ENCODE measurements at regions not wholly inside any gene's neighbourhood (a gene's known extent, or its start where the extent isn't known, plus 50 kb on each side); places are given as distances from the start of the nearest gene placed in this dataset.
A peak's percentile ranks its signal among the peaks of the same experiment; 100 is the strongest.

- no peaks in the 10 kb centered on the region for H3K27me3 Mint-ChIP-seq
- H3K36me3 Mint-ChIP-seq = no peaks in the 10 kb centered on the region
- H3K4me3 Mint-ChIP-seq = no peak overlapping the region
- no peak overlapping the region for H3K27ac Mint-ChIP-seq
- H3K9me3 Mint-ChIP-seq = peaks cover 2 to 9% (median 2%) of the 10 kb centered on the region in 3 donors
- H3K4me1 Mint-ChIP-seq = peaks cover 0 to 2% (median 0%) of the 10 kb centered on the region in 3 donors
Measured at GRCh38 chr6:22657352-22657980, 88.1 kb downstream of the HDGFL1 start.

DNA sequence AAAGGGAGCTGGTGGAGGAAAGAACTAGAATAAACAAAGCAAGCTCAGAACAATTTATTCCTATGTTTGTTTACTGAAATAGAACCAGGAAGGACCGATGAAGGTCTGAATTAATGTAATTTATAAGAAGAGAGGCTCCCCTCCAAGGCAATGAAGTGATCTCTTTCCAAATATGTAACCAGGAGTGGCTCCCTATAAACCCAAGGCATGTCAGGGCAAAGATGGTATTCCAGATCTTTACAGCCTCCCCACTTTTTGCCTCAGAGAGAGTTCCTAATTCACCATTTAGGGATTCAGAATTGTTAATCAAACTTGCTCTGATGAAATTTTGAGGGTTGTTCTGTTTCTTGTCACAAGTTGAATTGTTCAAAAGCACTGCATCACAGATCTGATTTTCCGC lies 88.8 kb downstream of the HDGFL1 start:
- Mint-ChIP-seq H3K27ac (no peak overlapping the region), H3K4me3 (no peak overlapping the region), H3K4me1 (peaks cover 0 to 2% (median 0%) of the 10 kb centered on the region in 3 donors), H3K9me3 (peaks cover 2 to 16% (median 4%) of the 10 kb centered on the region in 3 donors), H3K27me3 (no peaks in the 10 kb centered on the region), H3K36me3 (no peaks in the 10 kb centered on the region)

DNA sequence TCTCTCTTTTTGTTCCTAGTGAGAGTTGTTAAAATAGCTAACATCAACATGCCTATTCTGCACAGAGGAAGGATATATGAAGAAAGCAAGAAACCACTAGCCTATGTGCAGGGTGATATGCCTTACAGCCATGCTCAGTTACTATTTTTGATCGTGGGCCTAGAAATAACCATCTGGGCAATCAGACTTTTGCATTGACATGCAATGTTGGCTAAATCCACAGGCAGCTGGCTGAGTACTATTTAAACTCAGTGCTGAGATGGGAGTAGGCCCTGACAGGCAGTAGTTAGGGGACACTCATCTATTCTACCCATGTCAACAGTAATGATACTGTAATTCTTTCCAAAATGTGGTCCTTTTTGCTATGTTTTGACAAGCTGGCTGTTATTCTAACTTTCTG lies 89.6 kb downstream of the HDGFL1 start:
- no peaks in the 10 kb centered on the region for H3K27me3 Mint-ChIP-seq
- peaks cover 2 to 16% (median 4%) of the 10 kb centered on the region in 3 donors for H3K9me3 Mint-ChIP-seq
- H3K36me3 Mint-ChIP-seq = no peaks in the 10 kb centered on the region
- H3K4me1 Mint-ChIP-seq = no peaks in the 10 kb centered on the region
- H3K4me3 Mint-ChIP-seq = no peak overlapping the region
- H3K27ac Mint-ChIP-seq = no peak overlapping the region

DNA sequence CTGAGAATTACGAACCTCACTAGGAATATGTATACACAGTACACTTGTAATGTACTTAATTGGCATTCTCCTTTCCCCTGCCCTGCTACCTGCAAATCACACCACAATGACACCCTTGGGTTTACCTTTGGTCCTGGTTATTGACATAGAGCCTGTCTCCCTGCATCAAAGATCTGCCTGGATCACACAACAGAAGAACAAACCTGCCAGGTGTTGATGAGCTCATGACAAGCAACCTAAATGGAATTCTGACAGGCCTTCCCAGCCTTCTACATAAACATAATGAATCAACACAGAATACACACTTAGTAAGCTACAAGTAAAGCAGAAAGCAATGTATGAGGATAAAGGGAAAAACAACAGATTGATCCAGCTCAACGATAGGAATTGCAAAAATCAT lies 95.6 kb downstream of the HDGFL1 start:
- H3K27ac Mint-ChIP-seq = no peak overlapping the region
- H3K9me3 Mint-ChIP-seq = peaks cover 2 to 25% (median 2%) of the 10 kb centered on the region in 3 donors
- H3K4me3 Mint-ChIP-seq = no peak overlapping the region
- H3K27me3 Mint-ChIP-seq = no peaks in the 10 kb centered on the region
- no peaks in the 10 kb centered on the region for H3K4me1 Mint-ChIP-seq
- no peaks in the 10 kb centered on the region for H3K36me3 Mint-ChIP-seq

DNA sequence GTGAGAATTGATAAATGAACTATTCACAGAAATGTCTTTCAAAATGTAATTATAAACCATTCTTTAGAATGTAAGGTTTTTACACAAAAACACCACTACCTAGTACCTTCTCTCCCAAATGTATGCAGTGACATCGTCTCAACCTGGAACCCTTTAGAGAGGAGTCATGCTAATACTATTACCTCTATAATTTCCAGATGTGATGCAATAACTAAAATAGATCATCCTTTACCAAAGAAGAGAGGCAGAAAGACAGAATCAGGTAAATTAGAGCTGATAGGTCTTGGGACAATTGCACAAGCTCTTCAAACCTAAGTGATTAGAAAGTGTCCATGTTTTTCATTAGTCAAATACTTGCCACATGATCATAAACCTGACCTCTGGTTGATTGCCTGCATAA lies 96.7 kb downstream of the HDGFL1 start:
- H3K27ac Mint-ChIP-seq = no peak overlapping the region

GRCh38 chr6:22666586-22666985 lies 97.2 kb downstream of the HDGFL1 start:
- no peaks in the 10 kb centered on the region for H3K36me3 Mint-ChIP-seq
- no peak overlapping the region for H3K27ac Mint-ChIP-seq
- no peaks in the 10 kb centered on the region for H3K4me1 Mint-ChIP-seq
- H3K4me3 Mint-ChIP-seq = no peak overlapping the region
- H3K9me3 Mint-ChIP-seq = peaks cover 2 to 18% (median 2%) of the 10 kb centered on the region in 3 donors
- no peaks in the 10 kb centered on the region for H3K27me3 Mint-ChIP-seq

More for the DNA sequence above, 96.7 kb downstream of the HDGFL1 start:
- no peaks in the 10 kb centered on the region for H3K36me3 Mint-ChIP-seq
- no peak overlapping the region for H3K4me3 Mint-ChIP-seq
- H3K4me1 Mint-ChIP-seq = no peaks in the 10 kb centered on the region
- H3K9me3 Mint-ChIP-seq = peaks cover 2 to 21% (median 2%) of the 10 kb centered on the region in 3 donors
- H3K27me3 Mint-ChIP-seq = no peaks in the 10 kb centered on the region

GRCh38 chr6:22667855-22668254 lies 98.5 kb downstream of the HDGFL1 start:
- Mint-ChIP-seq H3K9me3 (peaks cover 2 to 12% (median 2%) of the 10 kb centered on the region in 3 donors), H3K36me3 (no peaks in the 10 kb centered on the region), H3K4me3 (no peak overlapping the region), H3K27ac (no peak overlapping the region), H3K27me3 (no peaks in the 10 kb centered on the region), H3K4me1 (no peaks in the 10 kb centered on the region)

- Mint-ChIP-seq H3K36me3 (no peaks in the 10 kb centered on the region), H3K27me3 (no peaks in the 10 kb centered on the region), H3K4me3 (no peak overlapping the region), H3K27ac (no peak overlapping the region), H3K9me3 (peaks cover 0 to 10% (median 2%) of the 10 kb centered on the region in 3 donors), H3K4me1 (no peaks in the 10 kb centered on the region)
Measured at GRCh38 chr6:22668307-22668706, 98.9 kb downstream of the HDGFL1 start.

DNA sequence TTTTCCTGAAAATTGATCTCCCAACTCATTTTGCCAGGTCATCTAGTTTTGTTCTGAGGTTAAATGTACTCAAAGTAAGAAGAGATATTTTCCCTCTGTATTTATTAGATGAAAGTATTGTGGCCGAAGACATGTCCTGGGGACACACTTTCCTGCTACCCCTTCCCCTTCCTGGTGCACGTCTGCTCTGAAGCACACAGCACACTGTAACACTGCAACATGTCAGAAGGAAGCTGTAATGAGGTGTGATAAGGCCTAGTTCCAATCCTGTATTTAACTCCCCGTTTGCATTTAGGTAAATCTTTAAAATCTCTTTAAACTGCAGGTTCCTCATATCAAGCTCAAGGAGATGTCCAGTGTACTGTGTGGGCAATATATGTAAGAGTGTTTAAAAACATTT lies 99.4 kb downstream of the HDGFL1 start:
- no peaks in the 10 kb centered on the region for H3K36me3 Mint-ChIP-seq

GRCh38 chr6:22670605-22671004 lies 101.2 kb downstream of the HDGFL1 start:
- no peaks in the 10 kb centered on the region for H3K27me3 Mint-ChIP-seq
- no peaks in the 10 kb centered on the region for H3K4me1 Mint-ChIP-seq
- H3K9me3 Mint-ChIP-seq = peaks cover 2 to 11% (median 5%) of the 10 kb centered on the region in 3 donors
- H3K36me3 Mint-ChIP-seq = no peaks in the 10 kb centered on the region
- no peak overlapping the region for H3K27ac Mint-ChIP-seq
- no peak overlapping the region for H3K4me3 Mint-ChIP-seq

More for the DNA sequence above, 99.4 kb downstream of the HDGFL1 start:
- no peaks in the 10 kb centered on the region for H3K4me1 Mint-ChIP-seq
- H3K27ac Mint-ChIP-seq = no peak overlapping the region
- no peaks in the 10 kb centered on the region for H3K27me3 Mint-ChIP-seq
- peaks cover 0 to 10% (median 2%) of the 10 kb centered on the region in 3 donors for H3K9me3 Mint-ChIP-seq
- H3K4me3 Mint-ChIP-seq = no peak overlapping the region

- H3K4me3 Mint-ChIP-seq = no peak overlapping the region
- peaks cover 0 to 9% (median 5%) of the 10 kb centered on the region in 3 donors for H3K9me3 Mint-ChIP-seq
- H3K27me3 Mint-ChIP-seq = no peaks in the 10 kb centered on the region
- H3K4me1 Mint-ChIP-seq = no peaks in the 10 kb centered on the region
- H3K27ac Mint-ChIP-seq = no peak overlapping the region
- H3K36me3 Mint-ChIP-seq = no peaks in the 10 kb centered on the region
Measured at GRCh38 chr6:22673474-22673873, 104.1 kb downstream of the HDGFL1 start.

GRCh38 chr6:22680950-22681349 lies 111.6 kb downstream of the HDGFL1 start:
- Mint-ChIP-seq H3K27me3 (no peaks in the 10 kb centered on the region), H3K4me1 (no peaks in the 10 kb centered on the region), H3K36me3 (no peaks in the 10 kb centered on the region), H3K9me3 (peaks cover 0 to 4% (median 2%) of the 10 kb centered on the region in 3 donors), H3K4me3 (no peak overlapping the region), H3K27ac (no peak overlapping the region)

- no peaks in the 10 kb centered on the region for H3K36me3 Mint-ChIP-seq
- peaks cover 0 to 7% (median 5%) of the 10 kb centered on the region in 3 donors for H3K9me3 Mint-ChIP-seq
- no peak overlapping the region for H3K4me3 Mint-ChIP-seq
- no peaks in the 10 kb centered on the region for H3K27me3 Mint-ChIP-seq
- H3K27ac Mint-ChIP-seq = no peak overlapping the region
- no peaks in the 10 kb centered on the region for H3K4me1 Mint-ChIP-seq
Measured at GRCh38 chr6:22681761-22682160, 112.4 kb downstream of the HDGFL1 start.

DNA sequence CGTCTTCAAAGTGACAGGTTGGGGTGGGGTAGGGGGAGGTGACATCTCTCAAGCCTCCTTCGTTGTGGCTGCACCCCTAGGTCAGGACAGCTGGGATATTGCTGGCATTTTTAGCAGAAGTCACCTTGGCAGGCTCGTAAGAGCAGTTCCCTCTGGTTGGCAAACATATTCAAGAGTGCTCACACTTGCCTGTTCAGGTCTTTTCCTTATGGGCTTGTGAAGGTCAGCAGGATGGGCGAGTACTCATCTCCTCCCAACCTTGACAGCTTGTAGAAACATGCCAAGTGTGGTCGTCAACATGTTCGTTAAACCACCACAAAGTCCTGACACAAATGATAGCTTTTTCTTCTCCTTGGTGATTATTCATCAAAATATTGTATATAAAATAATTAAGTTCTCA lies 113.6 kb downstream of the HDGFL1 start:
- H3K27me3 Mint-ChIP-seq = no peaks in the 10 kb centered on the region
- peak overlapping the region in 1 of 3 donors; percentile 31 for H3K27ac Mint-ChIP-seq
- no peaks in the 10 kb centered on the region for H3K36me3 Mint-ChIP-seq
- H3K4me3 Mint-ChIP-seq = no peak overlapping the region
- peaks cover 0 to 7% (median 6%) of the 10 kb centered on the region in 3 donors for H3K9me3 Mint-ChIP-seq
- H3K4me1 Mint-ChIP-seq = no peaks in the 10 kb centered on the region

DNA sequence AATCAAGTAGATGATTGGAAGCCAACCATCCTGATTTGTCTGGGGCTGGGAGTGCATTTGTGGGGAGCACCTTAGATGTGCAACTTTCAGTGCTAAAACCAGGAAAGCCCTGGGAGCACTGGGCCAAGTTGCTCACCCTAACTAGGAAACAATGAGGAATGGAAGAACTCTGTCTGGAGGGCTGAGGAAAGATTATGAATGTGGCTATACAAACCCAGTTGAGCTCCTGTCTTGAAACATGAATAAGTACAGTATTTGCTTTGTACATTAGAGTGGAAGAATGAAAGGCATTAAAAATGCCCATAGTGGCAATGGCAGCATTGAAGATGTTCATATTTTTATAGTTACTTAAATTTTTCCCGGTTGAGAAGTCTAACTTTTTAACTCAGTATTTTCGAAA lies 121.1 kb downstream of the HDGFL1 start:
- peaks cover 0 to 18% (median 3%) of the 10 kb centered on the region in 3 donors for H3K9me3 Mint-ChIP-seq
- no peaks in the 10 kb centered on the region for H3K4me1 Mint-ChIP-seq
- H3K27ac Mint-ChIP-seq = no peak overlapping the region
- H3K36me3 Mint-ChIP-seq = no peaks in the 10 kb centered on the region
- no peaks in the 10 kb centered on the region for H3K27me3 Mint-ChIP-seq
- no peak overlapping the region for H3K4me3 Mint-ChIP-seq

- no peaks in the 10 kb centered on the region for H3K36me3 Mint-ChIP-seq
- no peak overlapping the region for H3K27ac Mint-ChIP-seq
- no peaks in the 10 kb centered on the region for H3K4me1 Mint-ChIP-seq
- peaks cover 0 to 12% (median 2%) of the 10 kb centered on the region in 3 donors for H3K9me3 Mint-ChIP-seq
- no peaks in the 10 kb centered on the region for H3K27me3 Mint-ChIP-seq
- no peak overlapping the region for H3K4me3 Mint-ChIP-seq
Measured at GRCh38 chr6:22694092-22694724, 124.8 kb downstream of the HDGFL1 start.
